Body of pancreas (tissue), 4 donors: ENCODE measurements at regions not wholly inside any gene's neighbourhood (a gene's known extent, or its start where the extent isn't known, plus 50 kb on each side); places are given as distances from the start of the nearest gene placed in this dataset.

ENCODE experiments used
- POLR2A ChIP-seq, 3 donors: fragments of 450-650 bp; IDR thresholded peaks; one replicate each; pipeline ENCODE4 v1.6.1; 2016; ENCODE audit warnings: antibody characterized with exemption in 3 of 3, mild to moderate bottlenecking in 2 of 3
- TF ChIP-seq, protein P1 (sequence below), 7 experiments: fragments of 450-650 bp in 4 of 7; fragments of 200-600 bp in 3 of 7; sonication (generic) in 3 of 7; IDR thresholded peaks; one replicate each; pipeline ENCODE4 v1.5.1; 2016 to 2019; ENCODE audit warnings: antibody characterized with exemption in 7 of 7

DNA sequence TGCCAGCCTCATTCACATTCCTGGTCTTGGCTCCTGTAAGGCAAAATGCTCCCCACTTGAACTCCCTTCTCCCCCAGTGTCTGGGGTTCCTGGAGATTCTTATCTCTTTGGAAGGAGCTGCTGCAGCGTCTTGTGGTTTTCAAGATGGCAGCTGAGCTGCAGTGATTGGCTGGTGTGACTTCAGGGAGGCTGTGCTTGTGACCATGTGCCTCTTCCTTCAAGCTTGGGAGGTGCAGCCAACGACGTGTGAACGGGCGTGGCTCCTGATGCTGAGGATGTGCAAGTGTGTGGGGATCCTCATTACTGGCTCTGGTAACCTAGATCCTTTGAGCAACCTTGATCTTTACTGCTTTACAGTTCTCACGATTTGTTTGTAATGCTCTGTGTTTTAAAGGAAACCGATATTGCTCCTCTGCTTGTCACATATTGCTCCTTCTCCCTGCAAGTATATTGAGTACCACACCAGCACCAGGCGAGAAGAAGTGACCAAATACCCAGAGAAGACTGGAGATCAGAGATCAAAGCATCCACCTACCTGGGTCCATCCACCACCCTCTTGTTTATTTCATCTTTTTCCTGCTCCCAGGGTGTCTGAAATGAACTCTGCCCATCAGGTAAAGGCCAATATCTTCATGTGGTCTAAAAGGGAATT lies 208.5 kb downstream of the FGF9 start:
- TF ChIP-seq, protein P1, sequence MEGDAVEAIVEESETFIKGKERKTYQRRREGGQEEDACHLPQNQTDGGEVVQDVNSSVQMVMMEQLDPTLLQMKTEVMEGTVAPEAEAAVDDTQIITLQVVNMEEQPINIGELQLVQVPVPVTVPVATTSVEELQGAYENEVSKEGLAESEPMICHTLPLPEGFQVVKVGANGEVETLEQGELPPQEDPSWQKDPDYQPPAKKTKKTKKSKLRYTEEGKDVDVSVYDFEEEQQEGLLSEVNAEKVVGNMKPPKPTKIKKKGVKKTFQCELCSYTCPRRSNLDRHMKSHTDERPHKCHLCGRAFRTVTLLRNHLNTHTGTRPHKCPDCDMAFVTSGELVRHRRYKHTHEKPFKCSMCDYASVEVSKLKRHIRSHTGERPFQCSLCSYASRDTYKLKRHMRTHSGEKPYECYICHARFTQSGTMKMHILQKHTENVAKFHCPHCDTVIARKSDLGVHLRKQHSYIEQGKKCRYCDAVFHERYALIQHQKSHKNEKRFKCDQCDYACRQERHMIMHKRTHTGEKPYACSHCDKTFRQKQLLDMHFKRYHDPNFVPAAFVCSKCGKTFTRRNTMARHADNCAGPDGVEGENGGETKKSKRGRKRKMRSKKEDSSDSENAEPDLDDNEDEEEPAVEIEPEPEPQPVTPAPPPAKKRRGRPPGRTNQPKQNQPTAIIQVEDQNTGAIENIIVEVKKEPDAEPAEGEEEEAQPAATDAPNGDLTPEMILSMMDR (IDR thresholded peaks at IDR 0.05): no peak
- TF ChIP-seq POLR2A (IDR thresholded peaks at IDR 0.05): no peak
